ENCODE measurements at regions not wholly inside any gene's neighbourhood (a gene's known extent, or its start where the extent isn't known, plus 50 kb on each side); places are given as distances from the start of the nearest gene placed in this dataset.
"Not testable (repeated sequence)": the region's sequence is repeated elsewhere in the genome, so short reads cannot be mapped to it uniquely, and the experiment has no call there.

GRCh38 chr10:37733822-37734221 lies 123.6 kb downstream of the ZNF248 start:
- Histone ChIP-seq H3K27ac (no peak overlapping the region), H3K4me3 (no peak overlapping the region)

- no peak overlapping the region for H3K4me3 ChIP-seq
- no peak overlapping the region for H3K27ac ChIP-seq
Measured at GRCh38 chr10:37732685-37733084, 124.7 kb downstream of the ZNF248 start.

GRCh38 chr10:37728830-37729229 lies 128.6 kb downstream of the ZNF248 start:
- no peak overlapping the region for H3K27ac ChIP-seq
- no peak overlapping the region for H3K4me3 ChIP-seq

GRCh38 chr10:37727491-37728352 lies 129.7 kb downstream of the ZNF248 start:
- Histone ChIP-seq H3K27ac (no peak overlapping the region), H3K4me3 (no peak overlapping the region)

GRCh38 chr10:37721100-37721499 lies 136.3 kb downstream of the ZNF248 start:
- no peak overlapping the region for H3K27ac ChIP-seq
- no peak overlapping the region for H3K4me3 ChIP-seq

GRCh38 chr10:37718060-37718459 lies 139.3 kb downstream of the ZNF248 start:
- H3K4me3 ChIP-seq, H3K27ac ChIP-seq: not testable (repeated sequence)

- Histone ChIP-seq H3K27ac (no peak overlapping the region), H3K4me3 (no peak overlapping the region)
Measured at GRCh38 chr10:37713642-37714041, 143.8 kb downstream of the ZNF248 start.

GRCh38 chr10:37713132-37713501 lies 144.3 kb downstream of the ZNF248 start:
- Histone ChIP-seq H3K27ac (peak overlapping the region in 1 of 21 experiments; percentile 58), H3K4me3 (no peak overlapping the region)

GRCh38 chr10:37712489-37713131 lies 144.8 kb downstream of the ZNF248 start:
- Histone ChIP-seq H3K27ac (peak overlapping the region in 1 of 21 experiments; percentile 58), H3K4me3 (no peak overlapping the region)

- no peak overlapping the region for H3K4me3 ChIP-seq
- no peak overlapping the region for H3K27ac ChIP-seq
Measured at GRCh38 chr10:37711617-37712488, 145.6 kb downstream of the ZNF248 start.

GRCh38 chr10:37710831-37711616 lies 146.4 kb downstream of the ZNF248 start:
- Histone ChIP-seq H3K27ac (no peak overlapping the region), H3K4me3 (no peak overlapping the region)

- H3K27ac ChIP-seq = no peak overlapping the region
Measured at GRCh38 chr10:37707829-37708578, 149.4 kb downstream of the ZNF248 start.

GRCh38 chr10:37704566-37704965 lies 152.8 kb downstream of the ZNF248 start:
- H3K4me3 ChIP-seq = no peak overlapping the region
- H3K27ac ChIP-seq = no peak overlapping the region

More at GRCh38 chr10:37707829-37708578, 149.4 kb downstream of the ZNF248 start:
- no peak overlapping the region for H3K4me3 ChIP-seq

GRCh38 chr10:37703833-37704382 lies 153.5 kb downstream of the ZNF248 start:
- no peak overlapping the region for H3K4me3 ChIP-seq
- no peak overlapping the region for H3K27ac ChIP-seq

GRCh38 chr10:37703114-37703513 lies 154.3 kb downstream of the ZNF248 start:
- Histone ChIP-seq H3K27ac (no peak overlapping the region), H3K4me3 (no peak overlapping the region)

GRCh38 chr10:37701781-37702493 lies 155.5 kb downstream of the ZNF248 start:
- H3K4me3 ChIP-seq = no peak overlapping the region
- no peak overlapping the region for H3K27ac ChIP-seq

- H3K4me3 ChIP-seq = no peak overlapping the region
Measured at GRCh38 chr10:37700886-37701780, 156.3 kb downstream of the ZNF248 start.

More at GRCh38 chr10:37700886-37701780, 156.3 kb downstream of the ZNF248 start:
- H3K27ac ChIP-seq = no peak overlapping the region
